ENCODE measurements at regions not wholly inside any gene's neighbourhood (a gene's known extent, or its start where the extent isn't known, plus 50 kb on each side); places are given as distances from the start of the nearest gene placed in this dataset.
A peak's percentile ranks its signal among the peaks of the same experiment; 100 is the strongest.

DNA sequence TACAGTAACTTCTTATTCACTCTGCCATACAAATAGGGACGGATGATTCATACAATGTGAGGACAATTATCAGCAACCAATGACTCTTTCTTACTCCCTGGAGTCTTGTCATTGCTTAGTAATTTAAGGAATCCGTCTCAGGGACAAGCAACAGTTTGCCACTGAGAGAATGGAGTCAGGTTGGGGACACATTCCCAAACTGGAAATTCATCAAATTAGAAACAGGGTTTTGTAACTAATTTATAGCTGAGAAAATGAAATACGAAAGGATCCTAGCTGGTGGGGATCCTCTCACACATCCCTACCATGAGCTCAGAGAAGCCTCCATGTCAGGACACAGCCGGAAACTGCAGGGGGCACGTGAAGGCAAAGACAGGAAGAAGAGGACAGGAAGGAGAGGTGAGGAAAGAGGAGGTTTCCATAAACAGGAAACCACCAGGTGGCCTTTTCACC is 50.4 kb upstream of the KDR start:
- ATAC-seq (no peak), DNase-seq (no peak)
- Histone ChIP-seq H3K4me3 (no peak overlapping the region), H3K4me1 (ENCODE audit: low read depth) (no peaks in the 10 kb centered on the region), H3K9me3 (no peaks in the 10 kb centered on the region), H3K36me3 (ENCODE audit: low read depth) (no peaks in the 10 kb centered on the region)
- intact Hi-C loops (cut with DNase I, micrococcal nuclease) = no loop called here
- TF ChIP-seq, protein P1, sequence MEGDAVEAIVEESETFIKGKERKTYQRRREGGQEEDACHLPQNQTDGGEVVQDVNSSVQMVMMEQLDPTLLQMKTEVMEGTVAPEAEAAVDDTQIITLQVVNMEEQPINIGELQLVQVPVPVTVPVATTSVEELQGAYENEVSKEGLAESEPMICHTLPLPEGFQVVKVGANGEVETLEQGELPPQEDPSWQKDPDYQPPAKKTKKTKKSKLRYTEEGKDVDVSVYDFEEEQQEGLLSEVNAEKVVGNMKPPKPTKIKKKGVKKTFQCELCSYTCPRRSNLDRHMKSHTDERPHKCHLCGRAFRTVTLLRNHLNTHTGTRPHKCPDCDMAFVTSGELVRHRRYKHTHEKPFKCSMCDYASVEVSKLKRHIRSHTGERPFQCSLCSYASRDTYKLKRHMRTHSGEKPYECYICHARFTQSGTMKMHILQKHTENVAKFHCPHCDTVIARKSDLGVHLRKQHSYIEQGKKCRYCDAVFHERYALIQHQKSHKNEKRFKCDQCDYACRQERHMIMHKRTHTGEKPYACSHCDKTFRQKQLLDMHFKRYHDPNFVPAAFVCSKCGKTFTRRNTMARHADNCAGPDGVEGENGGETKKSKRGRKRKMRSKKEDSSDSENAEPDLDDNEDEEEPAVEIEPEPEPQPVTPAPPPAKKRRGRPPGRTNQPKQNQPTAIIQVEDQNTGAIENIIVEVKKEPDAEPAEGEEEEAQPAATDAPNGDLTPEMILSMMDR (IDR thresholded peaks at IDR 0.05) = no peak

DNA sequence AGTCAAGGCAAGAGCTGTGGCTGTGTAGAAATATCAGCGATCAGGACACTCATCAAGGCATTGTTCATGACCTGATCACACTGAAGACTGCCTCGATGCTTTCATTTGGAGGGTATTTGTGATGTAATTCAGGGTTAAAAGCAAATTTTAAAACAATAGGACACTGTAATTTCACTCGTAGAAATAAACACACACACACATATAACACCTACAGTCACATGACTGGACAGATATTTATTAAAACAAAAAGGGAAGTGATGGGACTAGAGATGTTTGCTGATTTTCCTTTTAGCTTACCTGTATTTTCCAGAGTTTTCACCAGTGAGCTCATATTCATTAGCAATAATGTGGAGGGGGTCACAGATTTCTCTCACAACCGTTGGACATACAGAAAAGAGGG is 51.1 kb upstream of the KDR start:
- intact Hi-C loops (cut with DNase I, micrococcal nuclease) = no loop called here
- Histone ChIP-seq H3K4me1 (ENCODE audit: low read depth) (no peaks in the 10 kb centered on the region), H3K9me3 (no peaks in the 10 kb centered on the region), H3K4me3 (no peak overlapping the region), H3K36me3 (ENCODE audit: low read depth) (no peaks in the 10 kb centered on the region)
- no peak for DNase-seq
- no peak for ATAC-seq
- TF ChIP-seq, protein P1 (IDR thresholded peaks at IDR 0.05) = no peak

DNA sequence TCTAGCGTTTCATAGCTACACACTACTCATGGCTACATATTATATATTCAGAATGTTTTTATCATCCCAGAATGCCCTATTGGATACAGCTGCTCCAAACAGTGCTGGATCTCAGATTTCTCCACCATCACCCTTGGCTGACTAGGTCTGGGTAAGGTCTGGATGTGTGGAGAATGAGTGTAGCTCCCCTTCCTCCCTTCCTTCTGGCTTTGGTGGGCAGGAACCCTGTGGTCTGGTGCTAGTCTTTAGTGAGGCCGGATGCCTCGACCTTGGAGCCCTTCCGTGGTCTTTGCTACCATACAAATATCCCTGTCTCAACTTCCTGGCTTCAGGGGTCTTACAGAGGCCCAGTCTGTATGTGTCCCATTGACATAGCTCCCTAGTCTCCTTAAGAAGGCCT is 52.1 kb upstream of the KDR start:
- Histone ChIP-seq H3K4me1 (ENCODE audit: low read depth) (no peaks in the 10 kb centered on the region), H3K36me3 (ENCODE audit: low read depth) (no peaks in the 10 kb centered on the region), H3K9me3 (no peaks in the 10 kb centered on the region), H3K4me3 (no peak overlapping the region)
- TF ChIP-seq, protein P1 (IDR thresholded peaks at IDR 0.05) = no peak
- intact Hi-C loops (cut with DNase I, micrococcal nuclease) = no loop called here
- DNase-seq = no peak
- ATAC-seq = no peak

DNA sequence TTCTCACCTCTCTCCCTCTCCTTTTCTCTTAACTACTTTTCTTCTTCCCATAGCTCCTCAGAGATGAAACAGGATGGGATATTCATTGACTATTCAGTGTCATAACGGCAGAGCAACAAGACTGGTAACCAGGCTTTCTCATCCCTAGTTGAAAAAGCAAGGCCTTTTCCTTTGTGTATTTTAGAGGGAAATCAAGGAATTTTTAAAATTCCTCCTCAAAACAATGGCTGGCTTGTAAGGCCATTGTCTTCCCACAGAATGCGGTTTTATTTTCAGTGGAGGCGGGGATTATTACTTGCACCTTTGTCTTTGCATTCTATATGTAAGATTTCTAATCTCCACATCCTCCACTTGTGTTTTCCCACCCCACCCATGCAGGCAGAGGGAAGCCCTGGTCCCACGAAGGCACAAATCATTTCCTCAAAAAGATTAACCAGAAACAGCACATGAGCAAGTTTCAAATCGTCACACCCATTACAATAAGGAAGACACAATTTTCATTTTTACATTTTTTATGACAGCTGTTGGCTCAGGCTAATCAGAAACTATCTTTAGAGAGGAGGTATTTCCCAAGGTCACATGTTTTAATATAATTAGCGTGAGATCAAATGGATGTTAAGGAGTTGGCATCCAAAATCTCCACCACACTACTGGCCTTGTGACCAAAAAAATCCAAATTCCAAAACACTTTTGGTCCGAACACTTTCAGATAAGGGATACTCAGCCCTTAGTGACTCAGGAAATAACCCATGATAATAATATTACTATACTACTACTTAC is 53.0 kb upstream of the KDR start:
- intact Hi-C loops (cut with DNase I, micrococcal nuclease) = no loop called here
- no peaks in the 10 kb centered on the region for H3K36me3 ChIP-seq (ENCODE audit: low read depth)
- DNase-seq (no peak), ATAC-seq (peak; percentile 68)
- TF ChIP-seq, protein P1 (IDR thresholded peaks at IDR 0.05) = no peak
- H3K4me1 ChIP-seq (ENCODE audit: low read depth) = no peaks in the 10 kb centered on the region
- H3K9me3 ChIP-seq = no peaks in the 10 kb centered on the region
- no peak overlapping the region for H3K4me3 ChIP-seq

DNA sequence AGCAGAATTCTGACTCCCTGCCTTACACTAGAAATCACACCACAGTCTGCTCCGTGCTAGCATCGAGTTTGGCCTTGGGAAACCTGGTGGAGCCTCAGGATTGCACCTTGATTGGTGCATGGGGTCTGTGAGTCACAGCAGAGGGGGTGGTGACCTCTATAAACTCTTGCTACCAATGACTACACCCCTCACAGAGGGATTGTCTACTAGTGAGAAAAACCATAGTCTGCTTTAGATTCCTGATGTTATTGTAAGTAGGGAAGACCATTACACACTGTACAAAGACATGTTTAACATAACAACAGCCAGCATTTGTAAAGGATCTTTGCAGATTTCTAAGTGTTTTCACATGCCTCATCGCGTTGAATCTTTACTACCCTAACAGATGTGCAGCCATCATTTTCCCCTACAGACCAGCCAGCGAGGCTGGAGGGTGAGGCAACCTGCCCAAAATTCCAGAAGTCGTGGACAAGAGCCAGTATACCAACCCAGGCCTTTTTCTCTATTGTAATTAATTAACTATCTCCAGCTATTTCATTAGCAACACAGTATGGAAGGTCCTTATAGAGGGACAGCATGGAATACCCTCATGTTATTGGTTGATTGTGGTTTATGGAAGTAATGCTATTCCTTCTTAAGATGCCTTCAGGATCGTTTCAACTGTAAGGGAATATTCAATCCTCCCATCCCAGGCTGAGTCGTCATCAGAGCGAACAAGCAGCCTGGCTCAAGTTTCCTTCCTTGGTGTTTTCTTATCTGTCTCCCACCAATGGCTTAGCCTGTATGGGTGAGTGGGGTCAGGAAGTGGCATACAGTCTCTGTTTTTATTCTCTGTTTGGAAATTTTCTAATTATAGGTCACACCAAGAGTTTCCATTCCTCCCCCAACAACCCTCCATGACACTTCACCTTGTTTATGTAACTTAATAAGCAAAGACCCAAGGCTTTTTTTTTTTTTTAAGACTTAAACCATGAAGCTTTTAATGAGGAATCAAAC is 55.9 kb upstream of the KDR start:
- DNase-seq (no peak), ATAC-seq (no peak)
- H3K4me3 ChIP-seq = no peak overlapping the region
- TF ChIP-seq, protein P1 (IDR thresholded peaks at IDR 0.05) = no peak
- no peaks in the 10 kb centered on the region for H3K36me3 ChIP-seq (ENCODE audit: low read depth)
- H3K4me1 ChIP-seq (ENCODE audit: low read depth) = no peaks in the 10 kb centered on the region
- intact Hi-C loops (cut with DNase I, micrococcal nuclease) = no loop called here
- no peaks in the 10 kb centered on the region for H3K9me3 ChIP-seq
